GM19193 (cell line): ENCODE measurements at regions not wholly inside any gene's neighbourhood (a gene's known extent, or its start where the extent isn't known, plus 50 kb on each side); places are given as distances from the start of the nearest gene placed in this dataset.

Experiments
- POLR2A ChIP-seq: IDR thresholded peaks from 4 replicates; pipeline ENCODE4 v1.6.1; 2011; ENCODE audit not compliant: insufficient read depth, insufficient read length; ENCODE audit errors: extremely low read depth

- TF ChIP-seq POLR2A = no peak
These were observed 84.7 kb downstream of the URB2 start for GRCh38 chr1:229710746-229711145.

- TF ChIP-seq POLR2A = no peak
These were observed 88.3 kb downstream of the URB2 start for GRCh38 chr1:229714306-229714705.

GRCh38 chr1:229714964-229715603 is 89.0 kb downstream of the URB2 start:
- no peak for TF ChIP-seq POLR2A

- TF ChIP-seq POLR2A = no peak
These were observed 90.0 kb downstream of the URB2 start for GRCh38 chr1:229716069-229716468.

DNA sequence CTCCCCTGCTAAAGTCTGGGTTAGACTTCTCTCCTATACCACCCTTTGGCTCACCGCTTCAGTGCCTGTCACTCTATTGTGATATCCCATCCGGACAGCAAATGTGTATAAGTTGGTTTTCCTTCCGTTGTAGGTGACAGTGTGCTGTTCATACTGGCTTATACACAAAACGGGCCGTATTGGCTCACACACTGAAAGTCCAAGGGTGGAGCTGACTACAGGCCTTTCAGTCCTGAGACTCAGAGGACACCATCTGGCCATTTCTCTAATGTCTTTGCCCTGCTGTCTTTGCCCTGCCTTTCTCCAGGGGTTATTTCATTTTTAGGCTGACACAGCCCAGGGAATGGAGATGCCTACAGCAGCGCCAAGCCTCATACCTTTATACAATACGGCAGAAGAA is 90.7 kb downstream of the URB2 start:
- no peak for TF ChIP-seq POLR2A

- TF ChIP-seq POLR2A = no peak
These were observed 91.9 kb downstream of the URB2 start for GRCh38 chr1:229717786-229718576.

DNA sequence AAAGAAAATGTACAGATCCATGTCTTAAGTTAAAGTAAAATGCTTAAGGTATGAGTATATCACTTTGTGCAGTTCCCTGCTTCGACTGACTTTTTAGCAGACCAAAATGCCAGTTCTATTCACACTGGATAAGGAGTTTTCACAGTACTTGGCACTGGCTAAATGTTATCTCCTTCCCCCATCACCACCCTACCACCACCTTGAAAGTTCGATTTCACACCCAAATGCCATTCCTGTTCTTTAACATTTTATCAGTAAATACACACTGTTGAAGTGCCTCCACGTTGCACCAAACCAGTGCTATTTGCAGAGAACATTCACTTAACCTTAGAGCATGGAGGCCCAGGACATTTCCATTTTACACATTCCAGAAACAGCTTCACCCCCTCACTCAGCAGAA is 100.0 kb downstream of the URB2 start:
- TF ChIP-seq POLR2A = no peak

DNA sequence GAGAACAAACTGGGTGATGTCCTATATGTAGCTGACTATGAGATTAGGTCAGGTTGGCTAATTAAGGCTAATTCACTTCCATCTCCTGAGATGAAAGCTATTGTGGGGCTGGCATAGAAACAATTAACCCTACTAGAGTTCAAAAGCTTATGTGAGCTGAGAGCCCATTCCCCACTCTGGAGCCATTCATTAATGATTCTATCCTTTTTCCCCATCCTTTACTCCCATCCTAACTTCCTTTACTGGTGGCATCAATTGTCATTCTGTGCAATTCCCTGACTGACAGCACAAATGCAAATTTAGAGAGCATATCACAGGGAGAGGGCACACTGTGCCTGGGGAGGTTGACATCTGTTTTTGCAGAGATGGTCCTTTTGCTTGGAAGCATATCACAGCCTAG is 103.9 kb downstream of the URB2 start:
- TF ChIP-seq POLR2A = no peak

- TF ChIP-seq POLR2A = no peak
These were observed 104.5 kb downstream of the URB2 start for GRCh38 chr1:229730573-229730972.

GRCh38 chr1:229732061-229732460 is 106.0 kb downstream of the URB2 start:
- no peak for TF ChIP-seq POLR2A

GRCh38 chr1:229736376-229736775 is 110.3 kb downstream of the URB2 start:
- TF ChIP-seq POLR2A = no peak

- no peak for TF ChIP-seq POLR2A
These were observed 123.9 kb downstream of the URB2 start for GRCh38 chr1:229749992-229750391.

DNA sequence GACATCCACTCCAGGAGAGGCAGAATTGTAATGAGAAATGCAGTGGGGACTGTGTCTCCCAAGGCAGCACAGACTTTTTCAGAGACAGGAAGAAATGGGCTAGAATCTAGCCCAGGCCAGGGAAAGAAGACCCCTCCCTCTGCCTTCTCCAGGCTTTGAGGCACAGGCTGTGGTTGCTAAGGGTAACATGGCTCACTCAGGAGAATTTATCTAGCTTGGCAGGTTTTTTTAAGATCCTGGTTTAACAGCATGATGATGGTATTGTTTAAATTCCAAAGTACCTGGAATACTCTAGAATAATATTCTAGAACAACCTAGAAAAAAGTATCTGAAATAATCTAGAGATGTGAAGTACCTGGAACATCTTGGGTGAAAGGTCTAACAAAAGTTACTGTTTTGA is 125.6 kb downstream of the URB2 start:
- TF ChIP-seq POLR2A = no peak

DNA sequence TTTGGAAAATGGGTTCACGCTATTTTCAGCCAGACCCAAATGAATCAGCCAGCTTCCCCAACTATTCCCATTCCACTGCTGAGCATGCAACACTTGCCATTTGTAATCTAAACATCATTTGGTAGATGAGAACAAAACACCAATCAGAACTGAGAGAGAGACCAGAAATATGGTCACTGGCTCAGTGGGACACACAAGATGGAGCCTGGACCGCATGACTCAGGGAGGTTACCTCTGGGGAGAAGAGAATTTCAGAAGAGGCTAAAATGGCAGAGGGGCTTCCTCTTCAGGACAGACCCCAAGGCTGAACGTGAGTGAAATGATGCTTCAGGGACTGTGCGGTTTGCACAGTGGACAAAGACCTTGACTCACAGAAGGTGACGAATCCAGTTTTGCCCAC is 126.6 kb downstream of the URB2 start:
- no peak for TF ChIP-seq POLR2A

GRCh38 chr1:229753764-229754551 is 127.9 kb downstream of the URB2 start:
- TF ChIP-seq POLR2A = no peak

DNA sequence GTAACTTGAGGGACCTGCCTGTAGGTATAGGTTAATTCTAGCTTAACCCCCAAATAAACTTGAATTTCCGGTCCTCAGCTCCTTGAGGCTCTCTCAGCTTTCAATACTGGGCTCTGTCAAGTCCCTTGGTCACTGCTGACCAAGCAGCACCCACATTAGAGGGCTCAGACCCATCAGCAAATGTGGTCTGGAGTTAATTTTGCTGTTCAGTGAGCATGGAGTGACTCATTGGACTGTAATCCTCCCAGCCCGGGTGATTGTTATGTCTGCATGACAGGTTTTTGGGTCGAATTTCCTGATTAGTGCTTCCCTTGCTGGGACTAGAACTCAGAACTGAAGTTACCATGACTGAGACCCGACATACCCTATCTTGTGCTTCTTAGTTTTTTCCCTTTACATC is 130.6 kb downstream of the URB2 start:
- no peak for TF ChIP-seq POLR2A

GRCh38 chr1:229757226-229757625 is 131.2 kb downstream of the URB2 start:
- TF ChIP-seq POLR2A = no peak
